ENCODE measurements at regions not wholly inside any gene's neighbourhood (a gene's known extent, or its start where the extent isn't known, plus 50 kb on each side); places are given as distances from the start of the nearest gene placed in this dataset.
"Not testable (repeated sequence)": the region's sequence is repeated elsewhere in the genome, so short reads cannot be mapped to it uniquely, and the experiment has no call there.

- WGBS, 10 experiments = 0 to 22% (median 0%) methylated on average over 1 of the region's 1 CpG; no CpG with 5 or more reads in 6 of the 10 experiments
Observed at GRCh38 chr7:142657376-142657775, 91.9 kb upstream of the PRSS1 start.

GRCh38 chr7:142654398-142654797 lies 94.9 kb upstream of the PRSS1 start:
- 0 to 100% (median 67%) methylated on average over 1 to 2 of the region's 5 CpGs; no CpG with 5 or more reads in 1 of the 10 experiments for WGBS, 10 experiments
- in situ Hi-C loops (cut with MboI; ENCODE audit: low pct_unique_long_range_greater_than_20kb in 2 of 9, low sequenced_read_pairs in 9 of 9, unreplicated experiment in 9 of 9) = no loop called here
- Histone ChIP-seq H3K4me1 (replicated peaks in 1 of 2) (no peaks in the 10 kb centered on the region), H3K4me3 (no peak overlapping the region), H3K27ac (no peak overlapping the region)
- no peak for ATAC-seq (replicated peaks in 6 of 8)

More at GRCh38 chr7:142657376-142657775, 91.9 kb upstream of the PRSS1 start:
- no peak overlapping the region for H3K4me3 ChIP-seq
- H3K27ac ChIP-seq = no peak overlapping the region
- H3K4me1 ChIP-seq (replicated peaks in 1 of 2) = no peaks in the 10 kb centered on the region
- peak in 3 of 8 experiments; percentile 35 to 56 (median 35) for ATAC-seq (replicated peaks in 6 of 8)
- in situ Hi-C loops (cut with MboI; ENCODE audit: low pct_unique_long_range_greater_than_20kb in 2 of 9, low sequenced_read_pairs in 9 of 9, unreplicated experiment in 9 of 9) = no loop called here

- ATAC-seq (replicated peaks in 6 of 8) = no peak
- H3K4me3 ChIP-seq = no peak overlapping the region
- H3K27ac ChIP-seq = no peak overlapping the region
- WGBS, 10 experiments = 100% methylated on average over 1 of the region's 1 CpG; no CpG with 5 or more reads in 5 of the 10 experiments
- in situ Hi-C loops (cut with MboI; ENCODE audit: low pct_unique_long_range_greater_than_20kb in 2 of 9, low sequenced_read_pairs in 9 of 9, unreplicated experiment in 9 of 9) = loop anchor here in 5 of 9 experiments (25.0 kb wide), 2 partner anchors 140 to 565 kb away; partner anchors contain the start of gene TAS2R40 (in 1 of the 5)
- no peaks in the 10 kb centered on the region for H3K4me1 ChIP-seq (replicated peaks in 1 of 2)
Observed at GRCh38 chr7:142647749-142648148, 101.5 kb upstream of the PRSS1 start.

GRCh38 chr7:142646386-142647140 lies 102.7 kb upstream of the PRSS1 start:
- ATAC-seq (replicated peaks in 6 of 8) = peak in 3 of 8 experiments; percentile 57 to 73 (median 69)

GRCh38 chr7:142645777-142646176 lies 103.5 kb upstream of the PRSS1 start:
- Histone ChIP-seq H3K27ac (no peak overlapping the region), H3K4me3 (no peak overlapping the region), H3K4me1 (replicated peaks in 1 of 2) (no peaks in the 10 kb centered on the region)
- WGBS, 10 experiments = 0 to 64% (median 53%) methylated on average over 2 to 5 of the region's 5 CpGs; no CpG with 5 or more reads in 5 of the 10 experiments
- in situ Hi-C loops (cut with MboI; ENCODE audit: low pct_unique_long_range_greater_than_20kb in 2 of 9, low sequenced_read_pairs in 9 of 9, unreplicated experiment in 9 of 9) = loop anchor here in 5 of 9 experiments (25.0 kb wide), 2 partner anchors 142 to 567 kb away; partner anchors contain the start of gene TAS2R40 (in 1 of the 5)
- ATAC-seq (replicated peaks in 6 of 8) = no peak

More at GRCh38 chr7:142646386-142647140, 102.7 kb upstream of the PRSS1 start:
- H3K4me1 ChIP-seq (replicated peaks in 1 of 2) = no peaks in the 10 kb centered on the region
- WGBS, 10 experiments = 0 to 76% (median 37%) methylated on average over 1 to 7 of the region's 7 CpGs; no CpG with 5 or more reads in 2 of the 10 experiments
- in situ Hi-C loops (cut with MboI; ENCODE audit: low pct_unique_long_range_greater_than_20kb in 2 of 9, low sequenced_read_pairs in 9 of 9, unreplicated experiment in 9 of 9) = loop anchor here in 5 of 9 experiments (25.0 kb wide), 2 partner anchors 141 to 566 kb away; partner anchors contain the start of gene TAS2R40 (in 1 of the 5)
- no peak overlapping the region for H3K4me3 ChIP-seq
- no peak overlapping the region for H3K27ac ChIP-seq

GRCh38 chr7:142642316-142642715 lies 107.0 kb upstream of the PRSS1 start:
- no peak for ATAC-seq (replicated peaks in 6 of 8)

GRCh38 chr7:142641252-142641651 lies 108.0 kb upstream of the PRSS1 start:
- 14 to 100% (median 84%) methylated on average over 2 to 4 of the region's 4 CpGs; no CpG with 5 or more reads in 2 of the 10 experiments for WGBS, 10 experiments
- in situ Hi-C loops (cut with MboI; ENCODE audit: low pct_unique_long_range_greater_than_20kb in 2 of 9, low sequenced_read_pairs in 9 of 9, unreplicated experiment in 9 of 9) = loop anchor here in 5 of 9 experiments (25.0 kb wide), 2 partner anchors 146 to 571 kb away; partner anchors contain the start of gene TAS2R40 (in 1 of the 5)

More at GRCh38 chr7:142642316-142642715, 107.0 kb upstream of the PRSS1 start:
- no peak overlapping the region for H3K4me3 ChIP-seq
- H3K27ac ChIP-seq = no peak overlapping the region
- H3K4me1 ChIP-seq (replicated peaks in 1 of 2) = no peaks in the 10 kb centered on the region
- in situ Hi-C loops (cut with MboI; ENCODE audit: low pct_unique_long_range_greater_than_20kb in 2 of 9, low sequenced_read_pairs in 9 of 9, unreplicated experiment in 9 of 9) = loop anchor here in 5 of 9 experiments (25.0 kb wide), 2 partner anchors 145 to 570 kb away; partner anchors contain the start of gene TAS2R40 (in 1 of the 5)

GRCh38 chr7:142638581-142638980 lies 110.7 kb upstream of the PRSS1 start:
- ATAC-seq (replicated peaks in 6 of 8) = no peak
- in situ Hi-C loops (cut with MboI; ENCODE audit: low pct_unique_long_range_greater_than_20kb in 2 of 9, low sequenced_read_pairs in 9 of 9, unreplicated experiment in 9 of 9) = loop anchor here in 5 of 9 experiments (25.0 kb wide), 2 partner anchors 149 to 574 kb away; partner anchors contain the start of gene TAS2R40 (in 1 of the 5)
- Histone ChIP-seq H3K4me1 (replicated peaks in 1 of 2) (no peaks in the 10 kb centered on the region), H3K27ac (no peak overlapping the region), H3K4me3 (no peak overlapping the region)
- 24 to 92% (median 77%) methylated on average over 2 to 4 of the region's 4 CpGs for WGBS, 10 experiments

More at GRCh38 chr7:142641252-142641651, 108.0 kb upstream of the PRSS1 start:
- H3K4me3 ChIP-seq; H3K27ac ChIP-seq; ATAC-seq (replicated peaks in 6 of 8); H3K4me1 ChIP-seq (replicated peaks in 1 of 2): not testable (repeated sequence)

GRCh38 chr7:142637240-142637639 lies 112.0 kb upstream of the PRSS1 start:
- WGBS, 10 experiments = 15 to 72% (median 43%) methylated on average over 1 to 5 of the region's 5 CpGs; no CpG with 5 or more reads in 1 of the 10 experiments
- no peak for ATAC-seq (replicated peaks in 6 of 8)
- H3K27ac ChIP-seq = no peak overlapping the region
- in situ Hi-C loops (cut with MboI; ENCODE audit: low pct_unique_long_range_greater_than_20kb in 2 of 9, low sequenced_read_pairs in 9 of 9, unreplicated experiment in 9 of 9) = loop anchor here in 5 of 9 experiments (25.0 kb wide), 2 partner anchors 150 to 575 kb away; partner anchors contain the start of gene TAS2R40 (in 1 of the 5)
- H3K4me1 ChIP-seq (replicated peaks in 1 of 2) = no peaks in the 10 kb centered on the region
- no peak overlapping the region for H3K4me3 ChIP-seq

GRCh38 chr7:142636751-142637150 lies 112.5 kb upstream of the PRSS1 start:
- H3K4me1 ChIP-seq (replicated peaks in 1 of 2) = no peaks in the 10 kb centered on the region
- no peak for ATAC-seq (replicated peaks in 6 of 8)
- WGBS, 10 experiments = 8 to 96% (median 55%) methylated on average over 1 to 4 of the region's 6 CpGs
- in situ Hi-C loops (cut with MboI; ENCODE audit: low pct_unique_long_range_greater_than_20kb in 2 of 9, low sequenced_read_pairs in 9 of 9, unreplicated experiment in 9 of 9) = loop anchor here in 5 of 9 experiments (25.0 kb wide), 2 partner anchors 151 to 576 kb away; partner anchors contain the start of gene TAS2R40 (in 1 of the 5)
- H3K4me3 ChIP-seq = no peak overlapping the region
- no peak overlapping the region for H3K27ac ChIP-seq

GRCh38 chr7:142636107-142636506 lies 113.2 kb upstream of the PRSS1 start:
- not testable (repeated sequence) for H3K4me1 ChIP-seq (replicated peaks in 1 of 2); ATAC-seq (replicated peaks in 6 of 8); H3K27ac ChIP-seq; H3K4me3 ChIP-seq
- in situ Hi-C loops (cut with MboI; ENCODE audit: low pct_unique_long_range_greater_than_20kb in 2 of 9, low sequenced_read_pairs in 9 of 9, unreplicated experiment in 9 of 9) = loop anchor here in 5 of 9 experiments (25.0 kb wide), 2 partner anchors 151 to 576 kb away; partner anchors contain the start of gene TAS2R40 (in 1 of the 5)
- WGBS, 10 experiments = 40 to 83% (median 57%) methylated on average over 1 to 2 of the region's 3 CpGs; no CpG with 5 or more reads in 5 of the 10 experiments

- H3K27ac ChIP-seq = no peak overlapping the region
- no peaks in the 10 kb centered on the region for H3K4me1 ChIP-seq (replicated peaks in 1 of 2)
- WGBS, 10 experiments = 0 to 85% (median 37%) methylated on average over 3 to 15 of the region's 17 CpGs
- no peak overlapping the region for H3K4me3 ChIP-seq
- peak; percentile 69 to 97 (median 84) for ATAC-seq (replicated peaks in 6 of 8)
- in situ Hi-C loops (cut with MboI; ENCODE audit: low pct_unique_long_range_greater_than_20kb in 2 of 9, low sequenced_read_pairs in 9 of 9, unreplicated experiment in 9 of 9) = loop anchor here in 5 of 9 experiments (25.0 kb wide), 2 partner anchors 155 to 580 kb away; partner anchors contain the start of gene TAS2R40 (in 1 of the 5)
Observed at GRCh38 chr7:142632271-142633134, 116.8 kb upstream of the PRSS1 start.

All from motor neuron (in vitro differentiated cells).